Esophagus muscularis mucosa (tissue), 4 donors: ENCODE measurements at regions not wholly inside any gene's neighbourhood (a gene's known extent, or its start where the extent isn't known, plus 50 kb on each side); places are given as distances from the start of the nearest gene placed in this dataset.

Source experiments
- DNase-seq: peaks from one replicate; pipeline ENCODE4 v3.0.0-alpha.2; 2017; ENCODE audit errors: extremely low spot score
- H3K27ac ChIP-seq, 4 donors: fragments of 200-600 bp; sonication (generic); replicated peaks in 1 of 4; 1 replicate in 3 of 4; 2 replicates in 1 of 4; pipeline ENCODE4 v1.5.1; 2016 to 2019; ENCODE audit warnings: mild to moderate bottlenecking in 1 of 4
- H3K27me3 ChIP-seq, 4 donors: fragments of 200-600 bp; sonication (generic); one replicate each; pipeline versions ENCODE4 v1.5.1 to v1.6.0; 2016 to 2019
- H3K36me3 ChIP-seq, 4 donors: fragments of 200-600 bp; sonication (generic); one replicate each; pipeline ENCODE4 v1.5.1; 2016 to 2019
- H3K4me1 ChIP-seq, 4 donors: fragments of 200-600 bp; sonication (generic); one replicate each; pipeline ENCODE4 v1.5.1; 2016 to 2019
- H3K4me3 ChIP-seq, 4 donors: fragments of 200-600 bp; sonication (generic); 1 replicate in 2 of 4; 2 replicates in 2 of 4; pipeline ENCODE4 v1.5.1; 2016 to 2019; ENCODE audit warnings: mild to moderate bottlenecking in 4 of 4, moderate library complexity in 1 of 4
- H3K9me3 ChIP-seq, 4 donors: fragments of 200-600 bp; sonication (generic); 1 replicate in 3 of 4; 2 replicates in 1 of 4; pipeline ENCODE4 v1.5.1; 2016 to 2019
- CTCF ChIP-seq, 3 experiments: fragments of 200-600 bp in 2 of 3; fragments of 450-650 bp in 1 of 3; sonication (generic) in 2 of 3; IDR thresholded peaks; one replicate each; pipeline ENCODE4 v1.5.1; 2017 to 2019; ENCODE audit warnings: antibody characterized with exemption in 3 of 3, mild to moderate bottlenecking in 2 of 3, moderate library complexity in 1 of 3
- EP300 ChIP-seq: sonication (generic); formaldehyde crosslinking; IDR thresholded peaks from one replicate; pipeline ENCODE4 v1.6.1; 2017; ENCODE audit warnings: antibody characterized with exemption
- POLR2A ChIP-seq: fragments of 450-650 bp; IDR thresholded peaks from one replicate; pipeline ENCODE4 v1.6.1; 2017; ENCODE audit warnings: antibody characterized with exemption, moderate library complexity, mild to moderate bottlenecking, low read depth
- POLR2AphosphoS5 ChIP-seq, 2 donors: sonication (generic); formaldehyde crosslinking; IDR thresholded peaks; one replicate each; pipeline ENCODE4 v1.6.1; 2017; ENCODE audit warnings: antibody characterized with exemption in 2 of 2
- WGBS: methylation state at CpG from one replicate; pipeline ENCODE4 v1.1.5; 2018; 5-methylcytosine and 5-hydroxymethylcytosine counted together
- intact Hi-C: fragments of 100-400 bp; cut with DNase I; formaldehyde crosslinking; loops from one replicate; pipeline ENCODE4 v1.15.1; 2023

- WGBS = 39% methylated on average over 3 of the region's 3 CpGs
- H3K4me1 ChIP-seq = no peaks in the 10 kb centered on the region
- TF ChIP-seq POLR2A = no peak
- TF ChIP-seq EP300 = no peak
- no peak for TF ChIP-seq CTCF (IDR thresholded peaks at IDR 0.05)
- TF ChIP-seq POLR2AphosphoS5 (IDR thresholded peaks at IDR 0.05) = no peak
- H3K9me3 ChIP-seq = no peaks in the 10 kb centered on the region
- no peaks in the 10 kb centered on the region for H3K36me3 ChIP-seq
- DNase-seq = no peak
- no peaks in the 10 kb centered on the region for H3K27me3 ChIP-seq
- H3K4me3 ChIP-seq = no peak overlapping the region
- no peak overlapping the region for H3K27ac ChIP-seq
- intact Hi-C loops = no loop called here
Observed at GRCh38 chr20:4512891-4513550, 173.2 kb upstream of the PRNP start.

- Histone ChIP-seq H3K9me3 (no peaks in the 10 kb centered on the region), H3K4me3 (no peak overlapping the region), H3K27me3 (no peaks in the 10 kb centered on the region), H3K36me3 (no peaks in the 10 kb centered on the region), H3K27ac (no peak overlapping the region), H3K4me1 (no peaks in the 10 kb centered on the region)
- DNase-seq = no peak
- 83% methylated on average over 1 of the region's 1 CpG for WGBS
- TF ChIP-seq POLR2AphosphoS5 (IDR thresholded peaks at IDR 0.05) = no peak
- TF ChIP-seq CTCF (IDR thresholded peaks at IDR 0.05) = no peak
- TF ChIP-seq EP300 = no peak
- TF ChIP-seq POLR2A = no peak
- intact Hi-C loops = no loop called here
Observed at GRCh38 chr20:4511776-4512175, 174.5 kb upstream of the PRNP start.

- Histone ChIP-seq H3K9me3 (no peaks in the 10 kb centered on the region), H3K4me1 (no peaks in the 10 kb centered on the region), H3K27ac (no peak overlapping the region), H3K36me3 (no peaks in the 10 kb centered on the region), H3K27me3 (no peaks in the 10 kb centered on the region), H3K4me3 (no peak overlapping the region)
- no peak for TF ChIP-seq CTCF (IDR thresholded peaks at IDR 0.05)
- intact Hi-C loops = no loop called here
- 82% methylated on average over 3 of the region's 3 CpGs for WGBS
- no peak for DNase-seq
Observed at GRCh38 chr20:4509825-4510522, 176.3 kb upstream of the PRNP start.

- no peak for DNase-seq
- no peaks in the 10 kb centered on the region for H3K36me3 ChIP-seq
- no peaks in the 10 kb centered on the region for H3K27me3 ChIP-seq
- no peak overlapping the region for H3K4me3 ChIP-seq
- no peak overlapping the region for H3K27ac ChIP-seq
- no peaks in the 10 kb centered on the region for H3K4me1 ChIP-seq
- 83% methylated on average over 3 of the region's 3 CpGs for WGBS
- no peaks in the 10 kb centered on the region for H3K9me3 ChIP-seq
- TF ChIP-seq CTCF (IDR thresholded peaks at IDR 0.05) (no peak), EP300 (no peak), POLR2A (no peak), POLR2AphosphoS5 (IDR thresholded peaks at IDR 0.05) (no peak)
- intact Hi-C loops = no loop called here
Observed at GRCh38 chr20:4508773-4509172, 177.5 kb upstream of the PRNP start.

GRCh38 chr20:4507288-4507719, 179.0 kb upstream of the PRNP start:
- 24% methylated on average over 6 of the region's 6 CpGs for WGBS
- H3K4me3 ChIP-seq = no peak overlapping the region
- no peak overlapping the region for H3K27ac ChIP-seq
- no peaks in the 10 kb centered on the region for H3K4me1 ChIP-seq
- TF ChIP-seq CTCF (IDR thresholded peaks at IDR 0.05) = no peak
- TF ChIP-seq POLR2A = no peak
- TF ChIP-seq EP300 = no peak
- no peak for TF ChIP-seq POLR2AphosphoS5 (IDR thresholded peaks at IDR 0.05)
- intact Hi-C loops = no loop called here
- H3K9me3 ChIP-seq = peaks cover 0 to under 1% (median 0%) of the 10 kb centered on the region in 4 donors
- H3K36me3 ChIP-seq = no peaks in the 10 kb centered on the region
- no peak for DNase-seq
- H3K27me3 ChIP-seq = no peaks in the 10 kb centered on the region
